ENCODE measurements at regions not wholly inside any gene's neighbourhood (a gene's known extent, or its start where the extent isn't known, plus 50 kb on each side); places are given as distances from the start of the nearest gene placed in this dataset.

- DNase-seq (ENCODE audit: insufficient read length, low spot score) (no peak), FAIRE-seq (no peak)
- TF ChIP-seq POLR2A (IDR thresholded peaks at IDR 0.05; ENCODE audit: low read depth, low read length) = no peak
Measured at GRCh38 chr1:5254131-5254725, 599.8 kb downstream of the AJAP1 start.

GRCh38 chr1:5253036-5253435 is 598.6 kb downstream of the AJAP1 start:
- no peak for DNase-seq (ENCODE audit: insufficient read length, low spot score)
- TF ChIP-seq POLR2A (IDR thresholded peaks at IDR 0.05; ENCODE audit: low read depth, low read length) = no peak
- no peak for FAIRE-seq

- FAIRE-seq (no peak), DNase-seq (ENCODE audit: insufficient read length, low spot score) (no peak)
- TF ChIP-seq POLR2A (IDR thresholded peaks at IDR 0.05; ENCODE audit: low read depth, low read length) = no peak
Measured at GRCh38 chr1:5250336-5250735, 595.9 kb downstream of the AJAP1 start.

GRCh38 chr1:5245348-5245747 is 590.9 kb downstream of the AJAP1 start:
- DNase-seq (ENCODE audit: insufficient read length, low spot score) (no peak), FAIRE-seq (no peak)
- TF ChIP-seq POLR2A (IDR thresholded peaks at IDR 0.05; ENCODE audit: low read depth, low read length) = no peak

GRCh38 chr1:5244631-5245285 is 590.3 kb downstream of the AJAP1 start:
- no peak for TF ChIP-seq POLR2A (IDR thresholded peaks at IDR 0.05; ENCODE audit: low read depth, low read length)
- DNase-seq (ENCODE audit: insufficient read length, low spot score) (no peak), FAIRE-seq (no peak)

GRCh38 chr1:5242850-5243249 is 588.4 kb downstream of the AJAP1 start:
- DNase-seq (ENCODE audit: insufficient read length, low spot score) (no peak), FAIRE-seq (no peak)
- no peak for TF ChIP-seq POLR2A (IDR thresholded peaks at IDR 0.05; ENCODE audit: low read depth, low read length)

GRCh38 chr1:5239911-5240310 is 585.5 kb downstream of the AJAP1 start:
- FAIRE-seq (no peak), DNase-seq (ENCODE audit: insufficient read length, low spot score) (no peak)
- no peak for TF ChIP-seq POLR2A (IDR thresholded peaks at IDR 0.05; ENCODE audit: low read depth, low read length)

- DNase-seq (ENCODE audit: insufficient read length, low spot score) (no peak), FAIRE-seq (no peak)
- TF ChIP-seq POLR2A (IDR thresholded peaks at IDR 0.05; ENCODE audit: low read depth, low read length) = no peak
Measured at GRCh38 chr1:5238351-5239130, 584.1 kb downstream of the AJAP1 start.

GRCh38 chr1:5235355-5235899 is 581.0 kb downstream of the AJAP1 start:
- no peak for DNase-seq (ENCODE audit: insufficient read length, low spot score)
- no peak for TF ChIP-seq POLR2A (IDR thresholded peaks at IDR 0.05; ENCODE audit: low read depth, low read length)
- FAIRE-seq = no peak

- no peak for DNase-seq (ENCODE audit: insufficient read length, low spot score)
- no peak for TF ChIP-seq POLR2A (IDR thresholded peaks at IDR 0.05; ENCODE audit: low read depth, low read length)
- FAIRE-seq = no peak
Measured at GRCh38 chr1:5232537-5232936, 578.1 kb downstream of the AJAP1 start.

- DNase-seq (ENCODE audit: insufficient read length, low spot score) (no peak), FAIRE-seq (no peak)
- no peak for TF ChIP-seq POLR2A (IDR thresholded peaks at IDR 0.05; ENCODE audit: low read depth, low read length)
Measured at GRCh38 chr1:5231541-5232315, 577.3 kb downstream of the AJAP1 start.

- no peak for FAIRE-seq
Measured at GRCh38 chr1:5227114-5227513, 572.7 kb downstream of the AJAP1 start.

GRCh38 chr1:5225707-5226704 is 571.6 kb downstream of the AJAP1 start:
- FAIRE-seq = no peak
- no peak for TF ChIP-seq POLR2A (IDR thresholded peaks at IDR 0.05; ENCODE audit: low read depth, low read length)
- no peak for DNase-seq (ENCODE audit: insufficient read length, low spot score)

More at GRCh38 chr1:5227114-5227513, 572.7 kb downstream of the AJAP1 start:
- TF ChIP-seq POLR2A (IDR thresholded peaks at IDR 0.05; ENCODE audit: low read depth, low read length) = no peak
- no peak for DNase-seq (ENCODE audit: insufficient read length, low spot score)
